Activated CD4-positive, alpha-beta T cell treated with anti-CD3 and anti-CD28 coated beads for 4 hours (primary cell): ENCODE measurements at regions not wholly inside any gene's neighbourhood (a gene's known extent, or its start where the extent isn't known, plus 50 kb on each side); places are given as distances from the start of the nearest gene placed in this dataset.
"Not testable (repeated sequence)": the region's sequence is repeated elsewhere in the genome, so short reads cannot be mapped to it uniquely, and the experiment has no call there.

Experiments used
- DNase-seq, 2 donors: peaks; one replicate each; pipeline ENCODE4 v3.0.0-alpha.2; 2020

GRCh38 chr1:22336696-22337545, 114.7 kb upstream of the ZBTB40 start:
- not testable (repeated sequence) for DNase-seq

DNA sequence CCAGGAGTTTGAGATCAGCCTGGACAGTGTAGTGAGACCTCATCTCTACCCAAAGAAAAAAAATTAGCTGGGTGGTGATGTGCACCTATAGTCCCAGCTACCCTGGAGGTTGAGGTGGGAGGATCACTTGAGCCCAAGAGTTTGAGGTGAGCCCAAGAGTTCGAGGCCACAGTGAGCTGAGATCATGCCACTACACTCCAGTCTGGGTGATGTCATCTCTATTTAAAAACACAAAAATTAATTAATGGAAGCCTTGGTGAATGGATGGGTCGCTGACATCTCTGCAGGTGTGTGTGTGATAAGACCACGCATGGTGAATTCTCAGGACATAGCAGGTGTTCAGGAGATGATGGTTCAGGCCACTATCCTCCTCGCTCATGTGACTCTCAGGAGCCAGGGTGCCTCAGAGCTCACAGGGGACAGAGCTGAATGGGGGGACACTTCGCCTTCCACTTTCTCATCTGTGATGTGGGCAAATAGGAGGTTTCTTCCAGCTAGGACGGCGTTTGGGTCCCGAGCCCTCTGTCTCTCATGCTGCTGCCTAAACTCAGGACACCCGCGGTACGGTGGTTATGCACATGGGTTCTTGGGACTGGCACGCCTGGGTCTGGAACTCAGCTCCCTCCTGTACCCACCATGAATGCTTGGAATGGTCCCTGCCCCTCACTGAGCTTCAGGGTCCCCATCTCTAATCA, 113.4 kb upstream of the ZBTB40 start:
- DNase-seq: no peak

- no peak for DNase-seq
Observed at GRCh38 chr1:22339237-22339636, 112.4 kb upstream of the ZBTB40 start.

- no peak for DNase-seq
Observed at GRCh38 chr1:22340066-22340465, 111.6 kb upstream of the ZBTB40 start.

DNA sequence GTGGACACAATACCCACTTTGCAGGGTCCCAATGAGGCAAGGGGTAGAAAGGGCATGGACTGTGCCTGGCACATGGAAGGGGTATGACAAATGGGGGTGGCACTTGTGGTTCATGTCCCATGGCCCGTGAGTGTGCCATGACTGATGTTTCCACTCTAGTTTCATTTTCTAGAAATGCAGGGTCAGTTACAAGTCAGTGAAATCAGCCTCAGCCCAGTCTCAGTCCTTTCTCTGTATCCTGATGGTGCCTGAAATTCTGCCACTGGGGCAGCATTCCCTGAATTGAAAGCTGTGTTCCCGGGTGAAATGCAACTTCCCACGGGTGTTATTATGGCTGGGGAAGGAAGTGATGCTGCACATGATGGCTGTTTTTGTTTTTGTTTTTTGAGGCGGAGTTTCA, 110.8 kb upstream of the ZBTB40 start:
- no peak for DNase-seq

- DNase-seq: no peak
Observed at GRCh38 chr1:22341791-22342605, 109.7 kb upstream of the ZBTB40 start.

DNA sequence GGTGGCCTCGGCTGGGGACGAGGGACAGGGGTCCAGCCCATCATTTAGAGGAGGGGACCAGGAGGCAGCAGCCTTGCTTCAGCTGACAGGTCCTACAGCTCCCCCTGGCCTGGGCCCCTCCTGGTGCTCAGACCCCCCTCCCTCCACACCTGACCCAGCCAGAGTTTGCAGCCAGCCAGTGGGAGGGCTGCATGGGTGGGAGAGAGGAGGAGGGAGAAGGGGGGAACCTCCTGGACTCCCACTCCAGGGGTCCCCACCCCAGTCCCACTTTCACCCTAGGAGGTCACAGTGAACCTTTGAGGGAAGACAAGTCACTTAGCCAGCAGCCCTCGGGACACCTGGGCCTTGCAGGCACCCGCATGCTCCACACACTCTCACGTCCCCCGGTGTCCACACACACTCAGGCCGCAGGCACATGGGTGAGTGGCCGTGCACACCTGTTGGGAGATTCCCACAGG, 108.9 kb upstream of the ZBTB40 start:
- no peak for DNase-seq

- no peak for DNase-seq
Observed at GRCh38 chr1:22343456-22344328, 108.0 kb upstream of the ZBTB40 start.

DNA sequence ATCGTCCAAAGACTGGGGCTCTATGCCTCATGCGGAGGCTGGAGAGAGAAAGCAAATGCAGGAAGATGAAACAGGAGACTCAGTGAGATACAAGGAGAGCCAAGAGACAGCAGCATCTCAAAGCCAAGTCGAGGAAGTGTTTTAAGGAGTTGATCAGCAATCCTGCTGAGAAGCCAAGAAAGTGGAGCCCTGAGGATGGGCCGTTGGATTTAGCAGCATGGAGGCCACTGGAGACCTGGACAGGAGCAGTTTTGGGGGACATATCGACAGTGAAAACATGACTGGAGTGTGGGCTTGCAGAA, 107.4 kb upstream of the ZBTB40 start:
- no peak for DNase-seq

GRCh38 chr1:22344851-22345560, 106.6 kb upstream of the ZBTB40 start:
- no peak for DNase-seq

- DNase-seq: no peak
Observed at GRCh38 chr1:22347854-22348760, 103.5 kb upstream of the ZBTB40 start.

DNA sequence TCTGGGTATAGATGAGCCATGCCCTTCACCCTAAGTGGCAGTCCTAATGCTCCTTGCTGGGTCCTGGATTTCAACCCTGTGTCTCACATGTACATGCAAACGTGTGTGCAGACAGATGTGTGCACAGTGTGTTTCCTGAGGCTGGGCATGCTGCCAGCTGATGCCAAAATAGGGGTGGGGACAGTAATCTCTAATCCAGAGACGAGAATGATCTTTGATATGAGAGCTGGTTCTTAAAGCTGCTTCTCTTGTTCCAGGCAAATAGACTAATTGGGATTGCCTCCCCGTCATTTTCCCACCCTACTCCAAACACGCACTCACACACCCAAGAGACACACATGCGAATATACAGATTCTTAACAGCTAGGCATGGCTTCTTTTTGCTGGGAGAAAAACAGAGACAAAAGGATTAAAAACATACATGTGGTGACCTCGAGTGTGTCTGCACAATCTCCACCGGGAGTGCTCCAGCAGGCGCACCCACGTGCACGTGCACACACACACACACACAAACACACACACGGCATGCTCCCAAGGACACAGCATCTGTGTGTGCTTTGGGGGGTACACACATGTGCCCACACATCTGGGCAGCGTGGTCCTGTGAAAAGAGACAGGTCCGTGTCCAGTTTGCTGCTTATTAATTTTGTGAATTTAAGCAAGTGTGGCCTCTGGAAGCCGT, 102.1 kb upstream of the ZBTB40 start:
- DNase-seq: no peak

- no peak for DNase-seq
Observed at GRCh38 chr1:22350171-22350923, 101.3 kb upstream of the ZBTB40 start.

DNA sequence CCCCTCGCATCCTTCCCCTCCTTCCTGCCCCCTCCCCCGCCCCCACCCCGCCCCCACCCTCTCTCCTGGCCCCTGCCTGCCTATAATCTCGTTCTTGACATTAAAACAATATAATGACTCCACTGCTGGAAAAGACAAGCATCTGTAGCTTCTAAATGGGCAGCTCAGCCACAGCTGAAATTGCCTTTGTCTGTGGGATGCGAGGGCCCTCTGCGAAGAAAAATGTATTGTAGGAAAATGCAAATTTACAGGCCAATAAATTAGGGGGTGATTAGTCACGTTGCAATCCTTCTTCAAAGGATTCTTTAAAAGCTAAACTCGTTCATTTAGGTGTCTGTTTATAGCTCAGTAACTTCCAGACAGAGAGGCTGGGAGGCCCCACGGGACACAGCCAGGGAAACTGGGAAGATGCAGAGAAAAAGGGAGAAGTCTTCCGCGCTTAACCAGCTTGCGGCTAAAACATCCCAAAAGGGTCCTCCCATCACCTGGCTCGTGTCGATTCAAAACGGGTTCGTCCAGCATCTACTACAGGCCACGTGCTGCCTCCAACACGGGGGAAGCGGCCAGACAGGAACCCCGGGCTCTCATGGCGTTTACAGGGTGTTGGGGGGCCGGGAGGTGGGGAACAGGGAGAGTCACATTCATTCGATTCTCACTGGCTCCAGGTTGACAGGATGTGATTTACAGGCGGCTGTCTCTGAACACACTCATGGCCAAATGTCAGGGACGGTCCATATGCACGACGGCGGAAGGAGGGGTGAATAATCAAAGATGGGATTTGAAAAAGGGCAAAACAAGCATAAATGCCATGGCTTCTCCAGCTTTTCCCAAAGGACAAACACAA, 100.5 kb upstream of the ZBTB40 start:
- DNase-seq: no peak

- no peak for DNase-seq
Observed at GRCh38 chr1:22351768-22352080, 99.9 kb upstream of the ZBTB40 start.

DNA sequence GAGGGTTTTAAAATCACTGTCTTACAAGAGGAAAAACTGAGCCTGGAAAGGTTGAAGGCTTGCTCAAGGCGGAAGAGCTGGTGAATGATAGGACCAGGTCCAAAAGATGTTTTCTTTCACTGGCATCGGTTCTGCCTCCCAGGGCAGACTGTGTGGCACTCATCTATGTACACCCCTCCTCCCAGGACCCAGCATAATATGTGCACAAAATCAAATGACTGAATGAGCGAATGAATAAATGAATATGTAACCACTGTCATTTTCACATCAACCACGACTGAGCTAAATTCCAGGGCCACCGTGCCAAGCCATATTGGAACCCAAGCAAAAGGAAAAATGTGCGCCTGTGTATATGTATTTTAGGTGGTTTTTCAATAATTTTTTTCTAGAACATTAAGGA, 99.3 kb upstream of the ZBTB40 start:
- DNase-seq: no peak

GRCh38 chr1:22352896-22353295, 98.8 kb upstream of the ZBTB40 start:
- DNase-seq: no peak

DNA sequence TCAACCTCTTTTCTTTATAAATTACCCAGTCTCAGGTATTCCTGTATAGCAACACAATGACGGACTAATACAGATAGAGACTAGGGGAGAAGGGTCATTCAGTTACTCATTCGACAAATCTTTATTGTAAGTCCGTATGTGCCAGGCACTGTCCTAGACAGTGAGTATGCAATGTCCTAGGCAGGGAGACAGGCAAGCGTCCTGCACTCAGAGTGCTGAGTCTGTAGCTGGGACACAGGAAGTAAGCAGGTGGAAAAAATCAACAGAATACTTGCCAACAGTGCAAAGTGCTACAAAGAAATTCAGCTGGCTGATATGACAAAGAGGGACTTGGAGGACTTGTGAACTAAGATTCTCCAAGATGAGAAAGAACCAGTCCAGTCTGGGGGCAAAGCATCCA, 92.2 kb upstream of the ZBTB40 start:
- no peak for DNase-seq
